ENCODE measurements at regions not wholly inside any gene's neighbourhood (a gene's known extent, or its start where the extent isn't known, plus 50 kb on each side); places are given as distances from the start of the nearest gene placed in this dataset.
"Not testable (repeated sequence)": the region's sequence is repeated elsewhere in the genome, so short reads cannot be mapped to it uniquely, and the experiment has no call there.

DNA sequence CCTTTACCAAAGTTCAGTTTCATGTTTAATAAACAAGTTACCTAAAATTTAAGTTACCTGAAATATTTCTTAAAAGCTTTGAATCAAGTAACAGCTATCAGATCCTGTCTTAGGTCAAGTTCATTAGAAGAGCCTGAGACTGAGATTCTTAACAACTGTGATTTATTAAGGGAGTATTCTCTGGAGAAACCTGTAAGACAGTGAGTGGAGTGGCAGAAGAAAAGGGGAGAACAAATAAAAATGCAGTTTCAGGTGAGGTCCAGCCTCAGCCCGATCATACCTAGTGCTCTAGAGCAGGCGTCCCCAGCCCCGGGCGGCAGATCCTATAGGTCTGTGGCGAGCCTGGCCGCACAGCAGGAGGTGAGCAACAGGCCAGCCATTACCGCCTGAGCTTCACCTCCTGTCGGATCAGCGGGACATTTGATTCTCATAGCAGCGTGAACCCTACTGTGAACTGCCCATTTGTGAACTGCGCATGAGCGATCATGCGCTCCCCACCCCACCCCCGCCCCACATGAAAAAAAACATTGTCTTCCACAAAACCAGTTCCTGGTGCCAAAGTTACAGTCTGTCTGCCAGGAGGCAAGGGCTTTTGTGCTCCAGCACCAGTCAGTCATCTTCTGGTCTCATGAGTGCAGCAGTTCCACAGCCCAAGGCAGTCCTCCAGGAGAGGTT lies 59.2 kb upstream of the ADGRB3 start:
- DNase-seq (ENCODE audit: low read depth) = no peak

DNA sequence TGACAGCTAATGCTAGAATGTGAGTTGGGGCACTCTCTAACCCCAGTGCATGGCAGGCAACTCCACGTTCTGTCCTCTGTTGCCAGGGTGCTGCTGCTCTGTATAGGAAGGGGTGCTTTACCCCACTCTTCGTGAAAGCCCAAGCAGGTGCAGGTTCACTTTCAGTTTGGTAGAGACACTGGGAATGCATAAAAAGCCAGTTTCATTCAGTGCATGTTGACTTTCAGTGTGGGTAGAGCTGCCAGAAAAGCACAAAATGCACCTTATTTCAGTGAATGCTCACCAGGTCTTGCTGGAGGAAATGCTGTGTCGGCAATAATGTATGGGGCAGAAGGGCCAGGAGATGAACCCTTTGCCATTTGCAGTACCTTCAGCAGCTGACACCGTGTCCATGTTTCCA lies 62.1 kb upstream of the ADGRB3 start:
- no peak for DNase-seq (ENCODE audit: low read depth)

DNA sequence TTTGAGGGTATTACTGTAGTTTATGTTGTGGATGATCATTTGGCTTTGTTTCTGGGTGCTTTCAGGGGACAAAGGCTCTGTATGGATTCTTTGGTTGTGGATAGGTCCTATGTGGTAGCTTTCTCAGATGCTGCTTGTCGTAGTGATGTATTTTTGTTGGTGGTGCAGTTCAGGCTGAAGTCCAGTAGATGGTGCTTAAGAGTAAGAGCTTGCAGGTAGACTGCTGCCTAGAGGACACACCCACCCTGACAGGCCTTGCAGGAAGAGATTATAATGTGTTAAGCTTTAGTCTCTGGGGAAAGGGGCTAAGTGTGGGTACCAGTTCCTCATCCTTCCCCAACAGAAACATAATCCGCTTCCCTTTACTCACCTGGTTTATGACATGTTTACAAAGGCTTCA lies 62.6 kb upstream of the ADGRB3 start:
- DNase-seq (ENCODE audit: low read depth) = peak; percentile 4

DNA sequence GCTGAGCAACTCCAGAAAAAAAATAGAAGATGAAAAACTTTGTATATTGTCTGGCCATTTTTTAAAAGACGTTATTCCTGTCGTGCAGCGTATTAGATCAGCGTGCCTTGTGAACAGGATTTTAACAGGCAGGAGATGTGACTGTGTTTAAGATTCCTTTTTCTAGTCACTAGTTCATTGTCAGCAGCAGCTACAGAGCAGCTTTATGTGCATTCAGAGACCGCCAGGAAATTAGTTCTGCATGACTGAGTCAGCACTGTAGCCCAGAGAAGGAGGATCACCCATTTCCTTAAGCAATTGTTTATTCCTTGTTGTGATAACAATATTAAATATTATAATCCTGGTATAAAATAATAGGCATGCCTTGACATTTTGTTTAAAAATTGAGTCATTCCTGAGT lies 75.4 kb upstream of the ADGRB3 start:
- DNase-seq (ENCODE audit: low read depth) = no peak

DNA sequence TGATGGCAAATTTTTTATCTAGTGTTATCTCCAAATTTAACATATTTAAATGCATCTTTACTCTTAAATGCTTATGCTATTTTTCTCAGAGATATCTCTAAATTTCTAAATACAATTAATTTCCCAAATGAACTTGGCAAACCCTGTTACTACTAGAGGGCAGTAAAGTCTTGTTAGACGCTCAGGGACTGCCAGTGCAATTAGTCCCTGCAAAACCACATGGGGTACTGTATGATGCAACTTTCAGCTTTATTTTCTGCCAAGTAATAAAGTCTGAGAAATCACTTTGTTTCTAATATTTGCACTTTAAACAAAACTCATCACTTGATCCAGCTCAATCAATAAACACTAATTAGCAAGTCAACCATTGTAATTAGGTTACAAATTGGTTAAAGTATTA lies 76.0 kb upstream of the ADGRB3 start:
- DNase-seq (ENCODE audit: low read depth) = no peak

DNA sequence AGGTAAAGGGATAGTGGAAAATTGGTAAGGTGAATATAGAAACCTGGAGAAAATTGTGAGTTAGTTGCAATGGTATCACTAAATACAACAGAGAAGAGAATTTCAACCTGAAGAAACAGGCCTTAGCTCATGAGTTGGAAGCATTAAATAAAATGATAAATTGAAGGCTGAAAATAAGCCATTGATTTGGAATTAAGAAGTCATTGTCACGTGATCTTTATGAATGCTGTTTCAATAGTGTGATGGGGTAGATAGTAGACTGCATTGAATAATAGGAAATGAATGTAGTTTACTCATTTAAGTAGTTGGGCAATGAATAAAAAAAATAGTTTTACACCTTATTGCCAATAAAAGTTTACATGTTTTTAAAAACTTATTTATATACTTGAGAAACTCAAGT lies 88.5 kb upstream of the ADGRB3 start:
- DNase-seq (ENCODE audit: low read depth) = no peak

DNA sequence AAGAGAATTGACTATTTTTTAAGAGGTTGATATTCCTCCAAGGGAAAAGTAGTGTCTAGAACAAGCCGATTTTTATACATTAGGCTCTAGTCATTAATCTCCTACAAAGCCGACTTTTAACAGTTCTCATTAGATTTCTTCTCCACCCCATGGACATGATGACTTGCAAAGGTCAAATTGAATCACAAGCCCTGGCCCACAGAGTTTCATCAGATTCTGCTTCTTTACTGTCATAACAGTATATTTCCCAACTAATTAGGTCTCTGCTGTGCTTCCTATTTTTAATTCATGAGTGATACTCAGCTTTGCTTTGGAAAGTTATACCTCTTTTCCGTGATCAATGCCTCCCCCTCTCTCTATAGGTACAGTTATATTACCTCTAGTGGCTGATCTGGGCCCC lies 90.6 kb upstream of the ADGRB3 start:
- DNase-seq (ENCODE audit: low read depth) = no peak

DNA sequence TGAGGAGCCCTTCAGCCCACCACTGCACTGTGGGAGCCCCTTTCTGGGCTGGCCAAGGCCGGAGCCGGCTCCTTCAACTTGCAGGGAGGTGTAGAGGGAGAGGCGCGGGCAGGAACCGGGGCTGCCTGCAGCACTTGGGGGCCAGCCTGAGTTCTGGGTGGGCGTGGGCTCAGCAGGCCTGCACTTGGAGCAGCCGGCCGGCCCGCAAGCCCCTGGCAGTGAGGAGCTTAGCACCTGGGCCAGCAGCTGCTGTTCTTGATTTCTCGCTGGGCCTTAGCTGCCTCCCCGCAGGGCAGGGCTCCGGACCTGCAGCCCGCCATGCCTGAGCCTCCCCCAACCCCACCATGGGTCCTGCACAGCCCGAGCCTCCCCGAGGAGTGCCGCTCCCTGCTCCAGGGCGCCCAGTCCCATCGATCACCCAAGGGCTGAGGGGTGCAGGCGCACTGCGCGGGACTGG lies 101.7 kb upstream of the ADGRB3 start:
- DNase-seq (ENCODE audit: low read depth) = no peak

DNA sequence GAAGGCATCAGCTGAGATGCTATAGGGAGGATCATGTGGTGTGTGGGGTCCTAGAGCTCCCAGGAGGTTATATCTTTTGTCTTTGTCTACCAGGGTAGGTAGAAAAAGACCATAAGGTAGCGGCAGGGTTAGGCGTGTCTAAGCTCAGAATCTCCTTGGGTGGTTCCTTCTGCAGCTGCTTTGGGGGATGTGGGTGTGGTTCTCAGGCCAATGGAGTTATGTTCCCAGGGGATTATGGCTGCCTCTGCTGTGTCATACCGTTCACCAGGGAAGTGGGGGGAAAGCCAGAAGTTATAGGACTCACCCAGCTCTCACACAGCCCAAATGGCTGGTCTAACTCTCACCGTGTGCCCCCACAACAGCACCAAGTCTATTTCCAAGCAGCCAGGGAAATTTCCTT lies 107.4 kb upstream of the ADGRB3 start:
- no peak for DNase-seq (ENCODE audit: low read depth)

DNA sequence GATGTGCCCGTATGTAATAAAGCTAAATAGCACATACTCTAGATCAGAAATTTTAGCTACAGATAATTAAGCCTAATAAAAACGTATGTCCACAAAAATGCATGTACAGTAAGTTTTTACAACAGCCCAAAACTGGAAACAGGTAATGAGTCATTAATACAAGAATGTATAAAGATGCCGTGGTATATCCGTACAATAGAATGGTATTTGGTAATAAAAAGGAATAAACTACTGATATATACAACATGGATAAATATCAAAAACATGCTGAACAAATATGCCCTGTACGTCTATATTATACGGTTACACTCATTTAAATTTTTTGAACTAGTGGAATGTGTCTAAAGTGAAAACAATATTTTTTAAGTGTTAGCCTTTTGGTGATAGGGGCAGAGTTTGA lies 128.2 kb upstream of the ADGRB3 start:
- no peak for DNase-seq (ENCODE audit: low read depth)

DNA sequence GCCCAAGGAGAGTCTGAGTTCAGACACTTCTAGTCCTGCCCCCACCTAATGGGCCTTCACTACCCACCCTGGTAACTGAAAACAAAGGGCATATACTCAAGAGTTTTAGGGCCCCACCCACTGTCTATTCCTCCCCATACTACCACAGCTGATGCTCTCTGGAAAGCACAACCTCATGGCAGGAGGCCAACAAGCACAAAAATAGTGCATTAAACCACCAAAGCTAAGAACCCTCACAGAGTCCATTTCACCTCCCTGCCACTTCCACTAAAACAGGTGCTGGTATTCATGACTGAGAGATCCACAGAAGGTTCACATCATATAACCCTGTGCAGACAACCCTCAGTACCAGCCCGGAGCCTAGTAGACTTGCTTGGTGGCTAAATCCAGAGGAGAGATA lies 132.1 kb upstream of the ADGRB3 start:
- no peak for DNase-seq (ENCODE audit: low read depth)

DNA sequence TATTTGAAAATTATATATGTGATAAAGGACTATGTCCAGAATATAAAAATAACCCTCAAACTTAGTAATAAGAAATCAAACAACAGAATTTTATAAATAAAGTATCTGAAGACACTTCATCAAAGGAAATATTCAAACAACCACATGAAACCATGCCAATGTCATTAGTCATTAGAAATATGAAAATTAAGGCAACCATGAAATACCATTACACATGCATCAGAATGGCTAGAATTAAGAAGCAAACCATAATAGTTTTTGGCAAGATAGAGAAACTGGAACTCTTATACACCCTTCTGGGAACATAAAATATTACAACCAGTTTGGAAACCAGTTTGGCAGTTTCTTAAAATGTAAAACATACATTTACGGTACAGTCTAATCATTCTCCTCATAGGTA lies 137.2 kb upstream of the ADGRB3 start:
- no peak for DNase-seq (ENCODE audit: low read depth)

DNA sequence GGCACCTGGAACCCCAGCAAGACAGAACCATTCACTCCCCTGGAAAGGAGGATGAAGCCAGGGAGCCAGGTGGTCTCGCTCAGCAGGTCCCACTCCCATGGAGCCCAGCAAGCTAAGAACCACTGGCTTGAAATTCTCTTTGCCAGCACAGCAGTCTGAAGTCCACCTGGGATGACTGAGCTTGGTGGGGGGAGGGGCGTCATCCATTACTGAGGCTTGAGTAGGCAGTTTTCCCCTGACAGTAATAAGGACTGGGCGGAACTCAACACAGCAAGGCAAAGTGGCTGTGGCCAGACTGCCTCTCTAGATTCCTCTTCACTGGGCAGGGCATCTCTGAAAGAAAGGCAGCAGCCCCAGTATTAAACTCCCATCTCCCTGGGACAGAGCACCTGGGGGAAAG lies 140.2 kb upstream of the ADGRB3 start:
- DNase-seq (ENCODE audit: low read depth) = not testable (repeated sequence)

DNA sequence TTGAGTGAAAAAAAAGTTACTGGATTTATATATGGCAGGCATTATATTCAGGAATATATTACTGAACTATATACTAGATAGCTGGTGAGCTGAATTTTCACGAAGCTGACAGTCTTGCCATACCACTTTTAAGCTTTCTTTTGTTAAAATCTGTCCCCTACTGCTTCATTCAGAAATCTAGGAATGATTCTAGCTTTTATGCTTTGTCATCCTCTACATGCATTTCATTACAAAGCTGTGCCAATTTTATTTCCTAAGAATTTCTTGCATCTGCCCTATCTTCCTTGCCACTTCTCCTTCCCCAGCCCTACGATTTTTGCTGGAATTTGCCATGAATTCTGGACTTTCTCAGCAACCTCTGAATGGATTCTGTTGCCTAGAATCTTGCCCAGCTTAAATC lies 158.5 kb upstream of the ADGRB3 start:
- no peak for DNase-seq (ENCODE audit: low read depth)

DNA sequence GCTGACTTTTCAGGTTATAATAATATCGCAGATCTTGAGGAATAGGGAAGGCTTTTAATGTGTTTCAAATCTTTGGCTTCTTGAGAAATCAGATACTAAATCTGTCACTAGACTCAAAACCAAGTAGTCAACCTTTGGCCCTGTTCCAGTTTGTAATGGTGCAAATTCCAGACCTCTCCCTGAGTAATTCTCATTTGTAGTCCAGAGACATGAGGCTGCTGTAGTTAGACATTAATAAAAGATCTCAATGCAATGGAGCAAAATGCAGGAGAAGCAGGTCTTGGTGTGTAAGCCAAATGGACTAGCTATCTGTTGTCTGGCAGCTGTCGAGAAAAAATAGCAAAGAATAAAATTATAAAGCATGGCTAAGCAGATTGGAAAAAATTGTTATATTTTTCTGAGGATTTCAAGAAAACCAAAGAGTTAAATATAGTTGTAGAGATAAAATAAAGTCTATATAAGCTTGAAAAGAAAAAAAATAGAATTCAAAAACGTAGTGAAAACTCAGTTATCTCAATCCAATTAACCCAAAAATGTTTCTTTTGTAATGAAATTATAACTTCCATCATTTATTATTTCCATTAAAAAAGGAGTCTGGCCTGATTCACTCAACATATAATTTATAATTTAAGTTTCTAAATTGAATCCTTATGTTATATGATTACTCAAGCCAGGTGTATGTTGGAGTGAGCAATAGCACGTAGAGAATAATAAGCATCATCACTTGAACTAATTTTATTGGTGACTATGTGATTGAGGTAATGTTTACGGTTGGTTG lies 161.5 kb upstream of the ADGRB3 start:
- DNase-seq (ENCODE audit: low read depth) = no peak

DNA sequence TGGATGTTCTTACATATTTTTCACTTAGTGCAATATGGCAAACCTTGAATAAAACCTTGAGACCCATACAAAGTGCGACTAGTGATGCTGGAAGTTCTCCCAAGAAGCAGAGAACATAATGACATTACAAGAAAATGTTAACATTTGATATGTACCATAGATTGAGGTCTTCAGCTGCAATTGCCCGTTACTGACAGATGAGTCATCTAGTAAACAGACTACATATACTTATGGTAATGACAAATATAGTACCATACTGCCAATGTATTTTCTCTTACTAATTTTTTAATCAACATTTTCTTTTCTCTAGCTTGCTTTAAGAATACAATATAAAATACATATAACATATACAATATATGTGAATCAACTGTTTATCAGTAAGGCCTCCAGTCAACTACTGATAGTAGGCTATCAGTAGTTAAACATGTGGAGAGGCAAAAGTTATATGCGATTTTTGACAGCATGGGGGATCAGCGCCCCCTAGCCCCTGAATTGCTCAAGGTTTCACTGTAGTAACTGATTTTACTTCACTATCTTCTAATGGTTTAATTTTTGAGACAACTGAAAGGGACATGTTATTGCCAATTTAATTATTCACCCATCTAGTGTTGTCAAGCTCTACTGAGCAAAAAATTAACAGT lies 166.7 kb upstream of the ADGRB3 start:
- no peak for DNase-seq (ENCODE audit: low read depth)

DNA sequence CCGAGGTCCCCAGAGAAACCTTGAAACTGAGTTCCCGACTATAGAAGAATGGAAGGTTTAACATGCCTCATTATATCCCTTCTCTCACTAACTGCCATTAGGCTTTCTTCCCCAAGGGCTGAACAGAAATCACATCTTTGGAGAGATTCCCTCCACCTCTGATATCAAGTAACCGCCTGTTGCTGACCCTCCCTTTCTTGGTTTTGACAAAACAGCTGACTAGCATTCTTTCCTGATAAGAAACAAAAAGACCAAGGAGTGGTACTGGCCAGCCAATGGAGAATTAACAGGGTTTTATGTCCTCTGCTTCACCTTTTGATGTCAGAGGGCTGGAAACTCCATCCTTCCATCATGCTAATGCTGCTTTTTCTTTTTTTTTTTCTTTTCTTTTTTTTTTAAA lies 176.6 kb upstream of the ADGRB3 start:
- DNase-seq (ENCODE audit: low read depth) = no peak

DNA sequence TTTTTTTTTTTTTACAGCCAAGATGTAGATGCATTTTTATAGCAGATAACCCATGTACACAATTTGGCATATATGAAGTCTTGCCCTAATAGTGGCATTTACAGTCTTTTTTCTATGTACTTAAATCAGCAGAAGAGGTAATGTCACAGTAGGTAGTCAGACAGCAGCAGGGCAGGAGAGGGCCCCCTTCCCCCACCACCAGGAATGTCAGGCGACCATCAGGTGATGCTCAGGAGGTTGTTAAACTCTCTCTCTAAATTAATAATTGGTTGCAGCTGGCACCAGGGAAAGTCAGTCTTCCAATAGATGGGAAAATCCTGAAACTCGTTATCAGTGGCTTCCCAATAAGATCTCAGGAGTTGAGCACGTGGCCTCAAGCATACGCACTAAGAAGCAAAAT lies 188.0 kb upstream of the ADGRB3 start:
- DNase-seq (ENCODE audit: low read depth) = no peak

DNA sequence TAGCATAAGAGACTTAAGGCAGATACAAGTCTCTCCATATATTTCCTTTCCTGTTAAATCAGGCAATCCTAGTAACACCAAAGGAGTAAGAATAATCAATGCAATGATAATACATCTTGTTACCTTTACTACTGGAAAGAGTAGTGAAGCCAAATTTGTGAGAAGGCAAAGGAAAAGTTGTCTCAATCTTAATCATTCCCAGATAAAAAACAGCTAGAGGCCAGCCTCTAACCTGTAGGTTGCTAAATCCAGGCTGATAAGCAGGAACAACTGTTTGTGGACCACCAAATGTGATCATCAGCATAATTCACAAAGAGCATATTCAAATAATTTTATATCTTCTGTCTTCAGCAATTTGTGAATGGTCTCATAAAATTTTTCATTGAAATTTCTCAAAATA lies 189.2 kb upstream of the ADGRB3 start:
- DNase-seq (ENCODE audit: low read depth) = no peak

DNA sequence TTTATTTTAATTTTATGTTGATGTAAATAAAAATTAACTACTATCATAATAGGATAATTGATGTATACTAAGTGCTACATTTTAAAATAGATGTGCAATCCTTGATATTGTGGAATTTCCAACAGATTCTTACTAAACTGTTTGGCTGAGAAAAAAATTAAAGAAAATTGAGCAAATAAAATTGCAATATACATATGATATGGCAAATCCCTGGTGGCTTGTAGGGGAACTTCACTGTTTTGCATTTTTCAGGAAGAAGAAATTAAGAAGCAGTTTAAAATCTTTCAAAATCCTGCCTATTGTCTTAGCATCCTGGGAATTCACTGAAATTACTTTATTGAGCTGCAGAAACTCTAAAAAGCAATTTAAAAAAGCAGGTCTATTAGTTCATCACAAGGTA lies 191.4 kb upstream of the ADGRB3 start:
- DNase-seq (ENCODE audit: low read depth) = no peak

DNA sequence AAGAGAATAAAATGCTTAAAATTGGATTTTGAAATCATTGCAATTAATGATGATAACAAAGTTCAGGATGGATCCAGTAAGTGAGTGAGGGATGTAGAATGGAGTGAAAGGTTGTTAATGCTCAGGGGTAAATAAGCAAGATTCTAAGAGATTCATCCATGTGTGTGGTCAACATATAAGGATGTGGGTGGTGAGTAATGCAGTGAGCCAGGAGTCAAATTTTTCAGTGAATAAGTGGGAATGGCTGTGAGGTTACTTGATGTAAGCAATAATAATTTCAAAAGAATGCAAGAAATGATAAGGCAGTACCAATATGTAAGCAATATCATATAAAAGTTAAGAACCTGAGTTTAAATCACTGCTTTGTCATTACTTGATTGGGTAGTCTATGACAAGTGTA lies 207.5 kb upstream of the ADGRB3 start:
- DNase-seq (ENCODE audit: low read depth) = no peak

DNA sequence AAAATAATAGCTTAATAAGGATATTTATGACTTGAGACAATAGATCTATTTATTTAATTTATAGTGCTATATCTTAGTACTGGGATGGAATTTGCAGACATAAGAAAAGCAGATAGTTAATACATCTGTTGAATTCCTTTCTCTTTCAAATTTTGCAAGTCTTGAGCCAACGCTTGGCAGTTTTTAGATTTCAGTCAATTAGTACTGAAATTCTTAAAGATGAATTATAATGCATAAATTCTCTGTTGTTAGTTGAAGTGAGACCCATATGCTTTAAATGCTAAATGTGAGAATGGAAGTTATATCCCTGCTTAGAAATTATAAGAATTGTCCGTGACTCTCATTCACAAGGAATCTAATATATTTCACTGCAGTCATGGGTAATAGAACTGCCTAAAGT lies 225.1 kb upstream of the ADGRB3 start:
- DNase-seq (ENCODE audit: low read depth) = no peak

DNA sequence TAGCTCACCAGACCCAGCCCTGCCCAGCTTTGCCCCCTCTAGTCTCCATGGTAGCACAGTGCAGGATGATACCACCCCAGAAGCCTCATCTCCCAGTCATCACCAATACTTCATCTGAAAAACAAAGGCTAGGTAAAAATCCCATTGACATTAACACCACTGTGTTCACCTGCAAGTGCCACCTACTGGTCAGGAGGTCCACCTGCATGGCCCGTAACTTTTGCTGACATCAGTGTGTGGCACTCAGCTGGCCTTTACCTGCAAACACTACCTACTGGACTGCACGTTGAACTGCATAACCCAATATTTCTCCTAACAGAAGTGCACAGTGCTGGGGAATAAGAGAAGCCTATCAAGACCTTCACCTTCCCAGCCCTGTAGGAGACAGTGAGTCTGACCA lies 234.7 kb upstream of the ADGRB3 start:
- no peak for DNase-seq (ENCODE audit: low read depth)

DNA sequence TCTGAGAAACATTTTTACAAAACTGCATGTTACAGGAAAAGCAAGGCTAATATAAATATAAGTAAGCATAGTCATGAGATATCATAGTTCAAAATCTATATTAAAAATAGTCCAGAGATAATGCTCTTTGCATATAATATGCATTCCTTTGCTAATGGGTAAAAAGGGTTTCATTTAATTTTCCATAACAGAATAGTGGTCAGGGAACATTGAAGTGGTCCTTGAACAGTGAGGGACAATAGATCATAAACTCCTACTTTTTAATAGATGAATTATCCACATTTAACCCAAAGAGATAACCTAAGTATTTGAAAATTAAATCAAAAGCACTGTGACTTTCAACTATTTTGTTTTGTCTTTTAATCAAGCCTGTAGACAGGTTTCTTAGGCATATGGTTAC lies 243.1 kb upstream of the ADGRB3 start:
- DNase-seq (ENCODE audit: low read depth) = no peak

Data from activated T-cell treated with anti-CD3 and anti-CD28 coated beads for 48 hours (primary cell).